Adrenal gland (tissue), 5 donors: ENCODE measurements at regions not wholly inside any gene's neighbourhood (a gene's known extent, or its start where the extent isn't known, plus 50 kb on each side); places are given as distances from the start of the nearest gene placed in this dataset.

Experiments
- CTCF ChIP-seq, 6 experiments: fragments of 450-650 bp in 4 of 6; fragments of 200-600 bp in 2 of 6; sonication (generic) in 1 of 6; IDR thresholded peaks; 1 replicate in 5 of 6; 2 replicates in 1 of 6; pipeline versions ENCODE4 v1.5.1 to v1.8.0; 2016 to 2021; ENCODE audit warnings: antibody characterized with exemption in 6 of 6, mild to moderate bottlenecking in 2 of 6, moderate library complexity in 1 of 6
- POLR2A ChIP-seq, 2 donors: fragments of 450-650 bp; IDR thresholded peaks; one replicate each; pipeline ENCODE4 v1.6.1; 2017; ENCODE audit warnings: antibody characterized with exemption in 2 of 2, mild to moderate bottlenecking in 2 of 2, moderate library complexity in 1 of 2
- donor health status: DM: no; HTN: no; CAD: no.

GRCh38 chr2:216967889-216968288 lies 108.0 kb upstream of the TNP1 start:
- no peak for TF ChIP-seq CTCF (IDR thresholded peaks at IDR 0.05)
- TF ChIP-seq POLR2A (IDR thresholded peaks at IDR 0.05), result no peak
